Stimulated activated CD4-positive, alpha-beta T cell treated with anti-CD3 and anti-CD28 coated beads, Interleukin-15, amount 100 ng/mL, for 24 hours (primary cell): ENCODE measurements at regions not wholly inside any gene's neighbourhood (a gene's known extent, or its start where the extent isn't known, plus 50 kb on each side); places are given as distances from the start of the nearest gene placed in this dataset.

ENCODE experiments used
- DNase-seq: peaks from one replicate; pipeline ENCODE4 v3.0.0-alpha.2; 2020

DNA sequence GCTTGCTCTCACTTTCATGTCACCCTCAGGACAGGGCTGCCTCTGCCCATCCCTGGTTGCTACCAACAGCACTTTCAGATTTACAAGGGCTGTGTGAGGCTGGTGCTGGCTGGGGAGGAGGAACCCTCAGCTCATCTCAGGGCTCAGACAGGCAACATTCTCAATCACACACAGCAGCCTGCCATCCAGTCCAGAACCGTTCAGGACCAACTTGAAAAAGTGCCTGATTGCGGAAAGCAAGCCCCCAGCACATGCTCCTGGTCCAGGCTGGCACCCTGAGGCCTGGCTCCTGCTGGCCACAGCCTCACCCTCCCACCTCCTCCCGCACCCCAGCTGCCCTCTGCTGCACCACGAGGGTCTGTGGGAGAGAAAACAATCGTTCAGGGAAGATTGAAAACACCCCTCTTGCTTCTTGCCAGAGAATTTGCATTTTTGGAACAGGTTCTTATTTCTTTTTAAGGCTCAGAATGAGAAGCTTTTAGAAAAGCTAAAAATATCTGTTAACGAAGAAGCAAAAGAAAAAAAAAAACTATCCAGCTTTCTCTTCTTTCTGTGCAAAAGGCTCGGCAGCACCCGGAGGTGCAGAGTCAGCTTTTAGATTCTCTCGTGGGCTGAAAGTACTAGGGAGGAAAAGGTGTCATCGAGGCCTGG lies 403.8 kb upstream of the ID2 start:
- DNase-seq = no peak

- DNase-seq = no peak
These were observed 403.0 kb upstream of the ID2 start for GRCh38 chr2:8278709-8279354.

- no peak for DNase-seq
These were observed 402.4 kb upstream of the ID2 start for GRCh38 chr2:8279506-8279905.

DNA sequence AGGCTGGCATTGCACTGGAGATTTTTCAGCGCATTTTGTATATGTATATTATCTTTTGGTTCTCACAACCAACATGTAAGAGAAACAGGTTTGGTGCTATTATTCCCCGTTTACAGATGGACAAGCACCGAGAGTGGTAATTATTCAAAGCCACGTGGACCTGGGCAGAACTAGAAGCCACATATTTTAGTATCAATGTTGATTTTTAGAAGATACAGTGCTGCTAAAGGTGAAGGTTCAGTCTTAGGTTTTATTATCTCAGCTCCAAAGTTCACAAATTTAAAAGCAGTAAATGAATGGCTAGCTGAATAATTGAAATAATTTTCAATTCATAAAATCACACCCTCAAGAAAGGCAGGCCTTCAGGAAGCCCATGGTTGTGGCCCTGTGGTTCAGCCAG lies 400.6 kb upstream of the ID2 start:
- no peak for DNase-seq

DNA sequence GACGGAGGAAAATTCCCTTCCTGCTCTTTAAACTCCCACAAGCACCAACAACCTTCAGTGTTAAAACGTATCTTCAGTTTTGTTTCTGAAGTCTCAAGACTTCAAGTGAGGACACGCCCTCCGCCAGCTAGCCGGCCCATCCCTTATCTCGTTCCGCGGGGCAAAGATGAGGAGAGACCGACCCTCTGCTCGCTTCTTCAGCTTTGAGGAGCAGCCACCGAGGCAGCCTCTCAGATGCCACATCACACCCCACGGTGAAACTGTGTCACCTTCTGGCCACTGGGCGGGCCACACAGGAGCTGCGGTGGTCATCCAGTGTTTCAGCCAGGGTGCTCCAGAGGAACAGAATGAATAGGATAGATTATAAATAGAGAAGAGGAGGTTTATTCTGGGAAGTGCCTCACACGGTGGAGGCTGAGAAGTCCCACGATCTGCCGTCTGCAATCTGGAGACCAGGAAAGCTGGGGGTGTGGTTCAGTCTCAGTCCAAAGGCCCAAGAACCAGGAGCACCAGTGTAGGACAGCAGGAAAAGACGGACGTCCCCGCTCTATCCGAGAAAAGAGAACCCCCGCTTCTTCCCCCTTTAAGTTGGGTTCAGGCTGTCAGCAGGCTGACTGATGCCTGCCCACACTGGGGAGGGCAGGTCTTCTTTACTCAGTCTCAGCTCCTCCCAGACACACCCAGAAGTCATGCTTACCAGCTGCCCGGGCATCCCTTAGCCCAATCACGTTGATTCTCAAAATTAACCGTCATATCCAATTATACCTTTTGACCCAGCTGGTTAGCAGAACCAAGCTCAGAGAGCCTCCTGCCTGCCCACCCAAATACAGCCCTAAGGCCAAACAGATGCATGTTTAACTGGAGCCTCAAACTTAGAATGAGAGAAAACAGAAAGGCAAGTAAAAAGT lies 399.7 kb upstream of the ID2 start:
- DNase-seq = no peak

GRCh38 chr2:8282858-8283252 lies 399.0 kb upstream of the ID2 start:
- DNase-seq = no peak

DNA sequence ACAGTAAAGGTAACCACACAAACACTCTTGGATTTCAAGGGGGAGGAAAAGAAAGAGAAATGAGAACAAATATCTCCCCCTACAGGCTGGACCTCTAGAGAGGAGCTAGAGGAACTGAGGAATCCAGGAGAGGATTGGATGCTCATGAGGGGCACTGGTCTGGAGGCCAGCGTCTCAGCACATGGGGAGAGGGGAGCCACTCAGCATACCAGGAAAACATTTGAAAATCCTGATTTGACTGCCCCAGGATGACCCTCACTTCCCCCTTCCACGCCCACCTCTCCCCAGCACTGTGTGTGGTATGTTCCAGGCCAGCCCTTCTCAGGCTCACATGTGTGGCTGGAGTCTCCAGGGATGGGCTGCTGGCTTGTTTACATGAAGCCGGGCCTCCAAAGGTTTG lies 396.8 kb upstream of the ID2 start:
- no peak for DNase-seq

GRCh38 chr2:8285898-8286297 lies 396.0 kb upstream of the ID2 start:
- DNase-seq = no peak

- no peak for DNase-seq
These were observed 393.6 kb upstream of the ID2 start for GRCh38 chr2:8288206-8288605.

DNA sequence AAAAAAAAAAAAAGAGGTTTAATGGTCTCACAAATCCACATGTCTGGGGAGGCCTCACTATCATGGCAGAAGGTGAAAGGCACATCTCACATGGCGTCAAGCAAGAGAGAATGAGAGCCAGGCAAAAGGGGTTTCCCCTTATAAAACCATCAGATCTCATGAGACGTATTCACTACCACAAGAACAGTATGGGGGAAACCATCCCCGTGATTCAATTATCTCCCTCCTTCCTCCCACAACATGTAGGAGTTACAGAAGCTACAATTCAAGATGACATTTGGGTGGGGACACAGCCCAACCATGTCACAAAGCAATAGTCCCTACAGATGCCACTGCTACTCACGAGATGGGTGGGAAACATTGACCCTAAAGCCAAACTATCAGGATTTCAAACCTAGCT lies 392.7 kb upstream of the ID2 start:
- DNase-seq = peak; percentile 19

DNA sequence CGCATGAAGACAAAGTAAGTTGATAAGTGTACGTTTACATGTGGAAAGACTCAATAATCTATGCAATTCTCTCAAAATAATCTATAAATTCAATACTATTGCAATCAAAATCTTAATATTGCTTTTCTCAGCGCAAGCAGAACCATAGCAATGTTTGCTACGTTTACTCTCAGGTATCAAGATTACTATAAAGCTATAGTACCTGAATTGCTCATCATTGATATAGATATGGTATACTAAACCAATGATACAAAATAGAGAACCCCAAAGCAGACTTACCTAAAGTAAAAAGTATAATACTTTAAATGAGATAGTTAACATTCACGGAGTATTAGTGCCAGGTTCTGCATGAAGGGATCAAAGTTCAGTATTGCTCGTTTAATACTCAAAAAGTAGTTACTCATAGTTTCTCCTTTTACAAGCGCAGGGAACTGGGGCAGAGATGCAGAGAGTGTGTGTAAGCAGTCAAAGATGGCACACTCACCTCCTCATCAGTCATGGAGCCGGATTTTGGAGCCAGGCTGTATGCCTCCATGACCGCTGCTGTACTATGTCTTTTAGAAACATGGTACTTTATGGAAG lies 391.0 kb upstream of the ID2 start:
- no peak for DNase-seq

GRCh38 chr2:8296306-8296705 lies 385.6 kb upstream of the ID2 start:
- peak; percentile 45 for DNase-seq

DNA sequence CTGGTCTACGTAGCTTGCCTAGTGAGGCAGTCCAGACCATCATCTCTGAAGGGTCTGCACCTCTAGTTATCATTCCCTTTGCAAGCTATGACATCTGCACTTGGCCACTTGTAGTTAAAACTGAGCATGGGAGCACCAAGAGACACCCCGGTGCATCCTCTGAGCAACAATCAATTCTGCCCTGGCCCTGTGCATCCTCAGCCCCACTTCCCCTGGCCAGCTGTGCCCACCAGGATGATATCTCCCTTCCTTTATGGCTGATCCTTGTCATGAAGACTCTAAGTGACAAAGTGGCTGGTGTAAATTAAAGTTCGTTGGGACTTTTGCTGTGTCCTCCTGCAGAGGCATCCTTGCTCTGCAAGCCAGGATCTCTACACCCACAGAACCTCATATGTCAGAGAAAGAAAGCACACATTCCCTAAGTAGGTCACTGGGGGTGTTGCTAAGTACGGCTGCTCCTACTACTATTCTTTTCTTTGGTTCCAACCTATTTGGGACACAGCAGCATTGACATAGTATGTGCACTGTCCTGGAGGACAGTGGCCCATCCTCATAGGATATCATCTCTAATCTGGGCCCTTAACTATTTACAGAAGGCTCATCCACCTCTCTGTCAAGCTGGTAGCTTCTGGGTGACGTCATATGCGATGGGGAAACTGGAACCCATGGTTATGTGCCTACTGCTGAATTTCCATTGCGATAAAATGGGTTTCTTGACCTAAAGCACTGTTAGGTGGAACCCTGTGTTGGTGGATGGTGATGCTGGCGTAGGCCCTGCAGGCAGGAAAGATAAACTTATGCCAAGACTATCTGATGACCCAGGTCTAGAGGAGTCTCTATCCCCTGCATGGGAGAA lies 384.3 kb upstream of the ID2 start:
- DNase-seq = no peak

- DNase-seq = no peak
These were observed 383.1 kb upstream of the ID2 start for GRCh38 chr2:8298783-8299182.

DNA sequence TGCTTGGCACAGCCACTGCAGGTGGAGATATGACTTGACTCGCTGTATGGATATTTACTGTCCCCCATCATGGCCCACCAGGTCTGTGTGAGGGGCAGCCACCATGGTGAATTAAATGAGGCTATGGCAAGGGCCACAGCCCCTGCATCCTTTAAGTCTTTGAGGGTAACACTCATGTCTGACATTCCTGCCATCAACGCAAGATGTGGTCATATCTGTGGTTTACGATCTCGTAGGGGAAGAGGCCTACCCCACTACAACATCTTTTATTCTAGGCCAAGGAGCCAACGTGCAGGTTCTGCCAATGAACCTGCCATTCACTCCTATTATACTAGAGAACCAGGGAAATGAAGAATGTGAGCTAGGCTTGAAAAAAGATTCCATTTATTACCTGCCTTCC lies 381.6 kb upstream of the ID2 start:
- DNase-seq = no peak

GRCh38 chr2:8300905-8301304 lies 381.0 kb upstream of the ID2 start:
- DNase-seq = no peak

GRCh38 chr2:8303322-8303832 lies 378.5 kb upstream of the ID2 start:
- peak; percentile 80 for DNase-seq

DNA sequence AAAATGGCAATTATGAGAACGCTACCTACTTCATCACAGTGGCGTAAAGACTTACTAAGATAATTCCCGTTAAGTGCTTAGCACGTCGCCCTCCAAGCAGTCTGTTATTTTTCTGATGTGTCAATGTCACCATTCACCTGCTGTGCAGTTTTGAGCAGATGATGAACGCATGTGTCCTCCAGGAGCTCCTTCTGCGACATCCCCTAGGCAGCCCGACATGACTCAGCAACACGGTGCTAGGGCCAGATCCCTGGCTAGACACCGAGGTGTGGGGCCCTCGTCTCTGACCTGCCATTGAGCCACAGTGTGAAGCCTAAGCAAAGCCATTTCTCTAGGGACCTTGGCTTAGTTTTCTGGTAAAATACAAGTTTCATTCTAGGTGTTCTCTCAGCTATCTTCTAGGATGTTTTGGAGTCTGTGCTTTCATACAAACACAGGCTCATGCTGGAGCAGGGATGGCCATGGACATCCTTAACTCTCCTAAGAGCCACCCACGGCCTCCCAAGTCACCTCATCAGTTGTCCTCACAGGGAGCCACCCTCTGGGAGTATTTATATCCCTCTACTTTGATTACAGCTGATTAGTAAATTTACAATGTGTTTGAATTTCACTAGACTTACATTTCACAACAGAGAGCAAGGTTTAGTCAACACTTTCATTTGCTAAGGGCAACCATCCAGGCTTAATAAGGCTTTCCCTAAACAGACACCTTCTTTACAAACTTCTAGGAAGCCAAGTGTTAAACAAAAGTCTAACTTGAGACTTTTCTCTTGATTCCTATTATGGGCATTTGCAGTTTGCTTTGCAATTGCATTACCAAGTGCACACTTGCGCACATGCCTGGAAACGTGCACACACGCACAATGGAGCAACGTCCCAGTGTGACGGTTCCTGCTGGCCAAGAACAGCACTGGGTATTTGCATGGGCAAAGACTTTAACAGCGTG lies 376.8 kb upstream of the ID2 start:
- DNase-seq = no peak

DNA sequence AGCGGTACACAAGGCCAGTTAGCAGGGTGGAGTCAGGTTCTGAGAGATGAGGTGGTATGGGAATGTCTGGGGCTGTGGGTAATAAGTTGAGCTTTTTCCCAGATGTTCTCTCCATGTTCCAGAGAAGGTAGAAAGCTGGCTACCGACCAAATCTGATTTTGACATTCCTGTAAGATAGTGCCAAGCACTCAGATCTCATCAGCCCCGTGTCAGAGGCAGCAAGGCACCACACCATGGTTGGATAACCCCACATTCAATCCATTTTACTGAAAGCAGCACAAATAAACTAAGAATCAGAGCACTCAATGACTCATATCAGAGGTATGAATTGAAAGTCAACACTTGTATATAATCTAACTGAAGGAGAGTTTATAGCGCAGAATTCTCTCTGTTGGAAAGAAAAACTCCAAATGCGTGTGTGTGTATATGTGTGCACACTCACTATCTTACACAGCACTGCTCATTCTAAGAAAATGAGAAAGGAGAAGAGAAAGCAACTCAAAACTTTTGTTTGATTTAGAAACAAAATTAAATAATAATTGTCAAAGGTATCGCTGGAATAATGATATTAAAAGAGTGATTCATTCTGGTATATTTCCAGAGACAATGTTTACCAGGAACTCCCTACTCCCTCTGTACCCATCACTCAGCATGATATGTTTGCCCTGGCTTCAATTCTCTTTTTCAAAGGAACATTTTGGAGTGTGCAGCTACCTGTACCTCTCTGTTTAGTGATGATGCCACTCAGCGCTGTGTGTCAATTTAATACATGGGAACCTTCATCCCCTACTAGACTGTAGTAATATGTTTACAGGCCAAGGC lies 375.1 kb upstream of the ID2 start:
- DNase-seq = no peak

DNA sequence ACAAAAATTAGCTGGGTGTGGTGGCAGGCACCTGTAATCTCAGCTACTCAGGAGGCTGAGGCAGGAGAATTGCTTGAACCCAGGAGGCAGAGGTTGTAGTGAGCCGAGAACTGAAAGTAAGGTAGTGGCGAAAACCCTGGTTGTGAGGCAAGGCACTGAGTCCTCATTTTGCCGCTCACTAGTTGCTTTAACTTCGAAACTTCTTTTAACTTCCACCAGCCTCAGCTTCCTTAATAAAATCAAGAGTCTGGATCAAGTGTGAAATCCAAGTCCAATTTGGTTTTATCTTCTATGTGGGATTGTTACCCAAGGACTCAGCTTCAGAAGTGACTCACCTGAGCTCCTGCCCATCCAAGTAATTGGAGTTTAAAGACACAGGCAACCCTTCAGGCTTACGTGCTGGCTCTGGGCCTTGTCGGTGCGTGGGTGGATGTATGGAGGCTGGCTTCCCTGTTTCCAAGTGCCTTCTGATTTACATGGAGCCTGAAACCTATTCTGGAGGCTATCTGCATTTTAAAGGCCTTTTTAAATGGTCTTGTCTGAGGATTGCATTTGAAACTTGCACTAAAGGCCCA lies 374.2 kb upstream of the ID2 start:
- no peak for DNase-seq
